SU-DHL-6 (cell line): ENCODE measurements at regions not wholly inside any gene's neighbourhood (a gene's known extent, or its start where the extent isn't known, plus 50 kb on each side); places are given as distances from the start of the nearest gene placed in this dataset.

ENCODE experiments used
- EZH2phosphoT487 ChIP-seq: fragments of 200-600 bp; sonication (generic), shearing (Covaris generic); conservative IDR thresholded peaks from 2 replicates; pipeline ENCODE4 v1.6.1; 2018; ENCODE audit warnings: mild to moderate bottlenecking, antibody characterized with exemption, low read length, moderate library complexity, mixed read lengths
- TF ChIP-seq, protein P1 (sequence below): fragments of 200-600 bp; sonication (generic); IDR thresholded peaks from one replicate; pipeline ENCODE4 v1.5.1; 2017; ENCODE audit warnings: antibody characterized with exemption, mild to moderate bottlenecking, low read length, moderate library complexity; ENCODE audit not compliant: insufficient read depth, poor library complexity, severe bottlenecking

DNA sequence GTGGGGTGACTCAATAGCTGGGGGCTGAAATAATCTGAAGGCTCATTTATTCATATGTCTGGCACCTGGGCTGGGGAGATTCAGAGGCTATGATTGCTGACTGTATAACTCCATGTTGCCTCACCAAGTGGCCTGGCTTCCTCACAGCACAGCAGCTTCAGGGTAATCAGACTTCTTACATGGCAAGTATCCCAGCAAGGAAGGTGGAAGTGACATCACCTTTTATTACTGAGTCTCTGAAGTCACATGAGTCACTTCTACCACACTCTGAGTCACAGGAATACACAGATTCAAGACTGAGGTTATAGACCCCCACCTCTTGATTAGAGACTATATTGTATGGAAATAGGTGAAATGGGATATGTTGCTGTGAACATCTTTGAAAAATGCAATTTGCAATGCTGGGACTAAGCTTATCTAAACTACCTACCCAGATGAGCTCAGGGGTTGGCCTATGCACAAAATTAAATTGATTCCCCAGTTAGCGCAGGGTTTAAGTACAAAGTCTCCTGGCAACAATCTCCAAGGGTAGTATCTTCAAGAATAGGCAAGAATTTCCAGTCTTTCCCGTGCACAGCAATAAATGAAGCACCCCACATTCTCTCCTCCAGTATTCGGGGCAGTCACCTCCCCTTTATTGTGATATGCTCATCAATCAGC, 553.1 kb downstream of the LRRC70 start:
- TF ChIP-seq, protein P1, sequence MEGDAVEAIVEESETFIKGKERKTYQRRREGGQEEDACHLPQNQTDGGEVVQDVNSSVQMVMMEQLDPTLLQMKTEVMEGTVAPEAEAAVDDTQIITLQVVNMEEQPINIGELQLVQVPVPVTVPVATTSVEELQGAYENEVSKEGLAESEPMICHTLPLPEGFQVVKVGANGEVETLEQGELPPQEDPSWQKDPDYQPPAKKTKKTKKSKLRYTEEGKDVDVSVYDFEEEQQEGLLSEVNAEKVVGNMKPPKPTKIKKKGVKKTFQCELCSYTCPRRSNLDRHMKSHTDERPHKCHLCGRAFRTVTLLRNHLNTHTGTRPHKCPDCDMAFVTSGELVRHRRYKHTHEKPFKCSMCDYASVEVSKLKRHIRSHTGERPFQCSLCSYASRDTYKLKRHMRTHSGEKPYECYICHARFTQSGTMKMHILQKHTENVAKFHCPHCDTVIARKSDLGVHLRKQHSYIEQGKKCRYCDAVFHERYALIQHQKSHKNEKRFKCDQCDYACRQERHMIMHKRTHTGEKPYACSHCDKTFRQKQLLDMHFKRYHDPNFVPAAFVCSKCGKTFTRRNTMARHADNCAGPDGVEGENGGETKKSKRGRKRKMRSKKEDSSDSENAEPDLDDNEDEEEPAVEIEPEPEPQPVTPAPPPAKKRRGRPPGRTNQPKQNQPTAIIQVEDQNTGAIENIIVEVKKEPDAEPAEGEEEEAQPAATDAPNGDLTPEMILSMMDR, result no peak
- TF ChIP-seq EZH2phosphoT487, result no peak
